Neural progenitor cell (in vitro differentiated cells): ENCODE measurements at regions not wholly inside any gene's neighbourhood (a gene's known extent, or its start where the extent isn't known, plus 50 kb on each side); places are given as distances from the start of the nearest gene placed in this dataset.
A peak's percentile ranks its signal among the peaks of the same experiment; 100 is the strongest.
"Not testable (repeated sequence)": the region's sequence is repeated elsewhere in the genome, so short reads cannot be mapped to it uniquely, and the experiment has no call there.

Experiments used
- DNase-seq: peaks from one replicate; pipeline ENCODE4 v3.0.0-alpha.2; 2016; ENCODE audit warnings: low spot score
- H2AFZ ChIP-seq: fragments of 200-600 bp; sonication (generic); replicated peaks from 2 replicates; pipeline ENCODE4 v1.6.1; 2016; ENCODE audit warnings: antibody characterized with exemption
- H3F3A ChIP-seq: fragments of 200-600 bp; sonication (generic); 2 replicates; pipeline ENCODE4 v1.6.1; 2016; ENCODE audit warnings: antibody characterized with exemption, low read depth
- H3K27ac ChIP-seq: fragments of 200-600 bp; sonication (generic); 2 replicates; pipeline ENCODE4 v1.5.1; 2016; ENCODE audit warnings: mild to moderate bottlenecking
- H3K27me3 ChIP-seq: fragments of 200-600 bp; sonication (generic); 2 replicates; pipeline ENCODE4 v1.6.1; 2016; ENCODE audit warnings: mild to moderate bottlenecking, moderate library complexity
- H3K36me3 ChIP-seq: fragments of 200-600 bp; sonication (generic); 2 replicates; pipeline ENCODE4 v1.5.1; 2016
- H3K4me1 ChIP-seq: fragments of 200-600 bp; sonication (generic); 2 replicates; pipeline ENCODE4 v1.6.1; 2016; ENCODE audit warnings: mixed run types
- H3K4me2 ChIP-seq: fragments of 200-600 bp; sonication (generic); 2 replicates; pipeline ENCODE4 v1.6.1; 2016
- H3K4me3 ChIP-seq: fragments of 200-600 bp; sonication (generic); 2 replicates; pipeline ENCODE4 v1.5.1; 2016
- H3K79me2 ChIP-seq: fragments of 200-600 bp; sonication (generic); 2 replicates; pipeline ENCODE4 v1.6.1; 2016; ENCODE audit warnings: low read depth
- H3K9ac ChIP-seq: fragments of 200-600 bp; sonication (generic); 2 replicates; pipeline ENCODE4 v1.6.1; 2016
- H3K9me3 ChIP-seq: fragments of 200-600 bp; sonication (generic); 2 replicates; pipeline ENCODE4 v1.5.1; 2016; ENCODE audit warnings: low read depth
- H4K20me1 ChIP-seq: fragments of 200-600 bp; sonication (generic); 2 replicates; pipeline ENCODE4 v1.6.1; 2016; ENCODE audit warnings: low read depth
- H3K27ac Mint-ChIP-seq: 3 replicates; pipeline ENCODE4 v1.8.0; 2021; ENCODE audit warnings: mixed read lengths
- H3K27me3 Mint-ChIP-seq: 2 replicates; pipeline ENCODE4 v1.8.0; 2022; ENCODE audit warnings: low read depth, mild to moderate bottlenecking, inconsistent platforms, moderate library complexity, mixed read lengths; ENCODE audit not compliant: insufficient read depth
- H3K36me3 Mint-ChIP-seq: 3 replicates; pipeline ENCODE4 v1.8.0; 2021; ENCODE audit warnings: mixed read lengths
- H3K4me1 Mint-ChIP-seq: 3 replicates; pipeline ENCODE4 v1.8.0; 2021; ENCODE audit warnings: mixed read lengths
- H3K4me3 Mint-ChIP-seq: 3 replicates; pipeline ENCODE4 v1.8.0; 2021; ENCODE audit warnings: mild to moderate bottlenecking, moderate library complexity, mixed read lengths
- H3K9me3 Mint-ChIP-seq: 3 replicates; pipeline ENCODE4 v1.8.0; 2020; ENCODE audit warnings: mixed read lengths
- EZH2 ChIP-seq: fragments of 200-600 bp; sonication (generic); IDR thresholded peaks from 2 replicates; pipeline ENCODE4 v1.6.1; 2017; ENCODE audit warnings: antibody characterized with exemption, mild to moderate bottlenecking, moderate library complexity
- EZH2phosphoT487 ChIP-seq: fragments of 200-600 bp; sonication (generic); IDR thresholded peaks from 2 replicates; pipeline ENCODE4 v1.6.1; 2017; ENCODE audit warnings: antibody characterized with exemption
- TF ChIP-seq, protein P1 (sequence below): fragments of 200-600 bp; sonication (generic); IDR thresholded peaks from 2 replicates; pipeline ENCODE4 v1.5.1; 2017; ENCODE audit warnings: antibody characterized with exemption, mild to moderate bottlenecking

DNA sequence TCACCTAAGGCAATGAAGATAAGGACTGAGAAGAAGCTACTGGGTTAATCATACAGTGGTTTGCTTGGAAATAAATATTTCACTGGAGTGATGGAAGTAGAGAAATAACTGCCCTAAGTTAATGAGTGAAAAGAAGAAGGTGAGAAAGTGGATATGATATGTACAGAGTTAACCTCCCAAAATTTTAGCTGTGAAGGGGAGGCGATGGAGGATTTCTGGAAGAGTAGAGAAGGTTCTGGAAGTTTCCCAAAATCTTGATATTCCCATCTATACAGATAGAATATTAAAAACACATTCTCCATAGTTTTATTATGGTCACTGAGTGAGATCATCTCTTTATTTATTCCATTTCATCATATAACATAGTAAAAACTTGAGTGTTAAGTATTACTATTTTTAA is 296.6 kb upstream of the RGPD4 start:
- TF ChIP-seq, protein P1, sequence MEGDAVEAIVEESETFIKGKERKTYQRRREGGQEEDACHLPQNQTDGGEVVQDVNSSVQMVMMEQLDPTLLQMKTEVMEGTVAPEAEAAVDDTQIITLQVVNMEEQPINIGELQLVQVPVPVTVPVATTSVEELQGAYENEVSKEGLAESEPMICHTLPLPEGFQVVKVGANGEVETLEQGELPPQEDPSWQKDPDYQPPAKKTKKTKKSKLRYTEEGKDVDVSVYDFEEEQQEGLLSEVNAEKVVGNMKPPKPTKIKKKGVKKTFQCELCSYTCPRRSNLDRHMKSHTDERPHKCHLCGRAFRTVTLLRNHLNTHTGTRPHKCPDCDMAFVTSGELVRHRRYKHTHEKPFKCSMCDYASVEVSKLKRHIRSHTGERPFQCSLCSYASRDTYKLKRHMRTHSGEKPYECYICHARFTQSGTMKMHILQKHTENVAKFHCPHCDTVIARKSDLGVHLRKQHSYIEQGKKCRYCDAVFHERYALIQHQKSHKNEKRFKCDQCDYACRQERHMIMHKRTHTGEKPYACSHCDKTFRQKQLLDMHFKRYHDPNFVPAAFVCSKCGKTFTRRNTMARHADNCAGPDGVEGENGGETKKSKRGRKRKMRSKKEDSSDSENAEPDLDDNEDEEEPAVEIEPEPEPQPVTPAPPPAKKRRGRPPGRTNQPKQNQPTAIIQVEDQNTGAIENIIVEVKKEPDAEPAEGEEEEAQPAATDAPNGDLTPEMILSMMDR, result no peak
- no peak for TF ChIP-seq EZH2
- no peak for TF ChIP-seq EZH2phosphoT487
- Histone ChIP-seq H3K79me2 (no peaks in the 10 kb centered on the region), H3K4me2 (no peak overlapping the region), H3K27me3 (no peaks in the 10 kb centered on the region), H3K9ac (no peak overlapping the region), H4K20me1 (no peaks in the 10 kb centered on the region), H3K9me3 (peaks cover 3% of the 10 kb centered on the region), H3K4me3 (no peak overlapping the region), H3K27ac (no peak overlapping the region), H3F3A (no peaks in the 10 kb centered on the region), H2AFZ (peak overlapping the region; percentile 15), H3K4me1 (no peaks in the 10 kb centered on the region), H3K36me3 (peaks cover 4% of the 10 kb centered on the region)
- Mint-ChIP-seq H3K27ac (no peak overlapping the region), H3K27me3 (no peaks in the 10 kb centered on the region), H3K36me3 (no peaks in the 10 kb centered on the region), H3K4me1 (peaks cover 7% of the 10 kb centered on the region), H3K9me3 (peaks cover 11% of the 10 kb centered on the region), H3K4me3 (no peak overlapping the region)
- no peak for DNase-seq

DNA sequence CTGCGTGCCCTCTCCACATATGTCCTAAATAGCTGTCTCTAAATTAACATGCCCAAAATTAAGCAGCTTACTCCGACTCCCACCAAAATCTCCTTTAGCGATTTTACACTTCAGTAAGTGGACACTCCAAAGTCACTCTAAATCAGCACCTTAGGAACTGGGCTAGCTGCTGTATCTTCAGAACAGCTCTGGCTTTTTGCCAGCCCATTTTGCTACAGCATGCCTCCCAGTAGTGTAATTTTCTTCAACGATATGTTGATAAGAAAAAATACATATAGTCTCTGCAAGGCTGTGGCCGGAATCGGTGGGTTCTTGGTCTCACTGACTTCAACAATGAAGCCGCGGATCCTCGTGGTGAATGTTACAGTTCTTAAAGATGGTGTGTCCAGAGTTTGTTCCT is 291.8 kb upstream of the RGPD4 start:
- Histone ChIP-seq H3F3A (no peaks in the 10 kb centered on the region), H3K4me1 (no peaks in the 10 kb centered on the region), H3K27ac (no peak overlapping the region), H3K79me2 (no peaks in the 10 kb centered on the region), H3K9ac (no peak overlapping the region), H3K36me3 (no peaks in the 10 kb centered on the region), H3K9me3 (no peaks in the 10 kb centered on the region), H3K27me3 (no peaks in the 10 kb centered on the region), H3K4me2 (no peak overlapping the region), H4K20me1 (no peaks in the 10 kb centered on the region), H3K4me3 (no peak overlapping the region), H2AFZ (no peak overlapping the region)
- peaks cover 4% of the 10 kb centered on the region for H3K9me3 Mint-ChIP-seq
- peaks cover 2% of the 10 kb centered on the region for H3K27me3 Mint-ChIP-seq
- no peak overlapping the region for H3K4me3 Mint-ChIP-seq
- DNase-seq, result no peak
- H3K36me3 Mint-ChIP-seq, result no peaks in the 10 kb centered on the region
- no peak overlapping the region for H3K27ac Mint-ChIP-seq
- TF ChIP-seq, protein P1, result no peak
- no peak for TF ChIP-seq EZH2phosphoT487
- no peak for TF ChIP-seq EZH2
- H3K4me1 Mint-ChIP-seq, result no peaks in the 10 kb centered on the region

DNA sequence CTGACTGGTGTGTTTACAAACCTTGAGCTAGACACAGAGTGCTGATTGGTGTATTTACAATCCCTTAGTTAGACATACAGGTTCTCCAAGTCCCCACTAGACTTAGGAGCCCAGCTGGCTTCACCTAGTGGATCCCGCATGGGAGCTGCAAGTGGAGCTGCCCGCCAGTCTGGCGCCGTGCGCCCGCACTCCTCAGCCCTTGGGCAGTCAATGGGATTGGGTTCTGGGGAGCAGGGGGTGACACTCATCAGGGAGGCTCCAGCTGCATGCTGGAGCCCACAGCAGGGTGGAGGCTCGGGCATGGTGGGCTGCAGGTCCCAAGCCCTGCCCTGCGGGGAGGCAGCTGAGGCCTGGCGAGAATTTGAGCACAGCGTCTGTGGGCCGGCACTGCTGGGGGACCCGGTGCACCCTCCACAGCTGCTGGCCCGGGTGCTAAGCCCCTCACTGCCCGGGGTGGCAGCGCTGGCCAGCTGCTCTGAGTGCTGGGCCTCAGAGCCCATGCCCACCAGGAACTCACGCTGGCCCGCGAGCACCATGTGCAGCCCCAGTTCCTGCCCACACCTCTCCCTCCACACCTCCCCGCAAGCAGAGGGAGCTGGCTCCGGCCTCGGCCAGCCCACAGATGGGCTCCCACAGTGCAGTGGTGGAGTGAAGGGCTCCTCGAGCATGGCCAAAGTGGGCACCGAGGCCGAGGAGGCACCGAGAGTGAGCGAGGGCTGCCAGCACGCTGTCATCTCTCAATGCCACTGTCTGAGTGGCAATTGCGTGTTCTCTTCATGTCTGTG is 290.6 kb upstream of the RGPD4 start:
- H2AFZ ChIP-seq, H4K20me1 ChIP-seq, H3K79me2 ChIP-seq, H3K27ac Mint-ChIP-seq, H3F3A ChIP-seq, H3K4me1 Mint-ChIP-seq, H3K27ac ChIP-seq, H3K4me3 Mint-ChIP-seq, H3K36me3 ChIP-seq, H3K4me1 ChIP-seq, DNase-seq, H3K27me3 ChIP-seq, H3K9me3 ChIP-seq, H3K9me3 Mint-ChIP-seq, H3K4me3 ChIP-seq, H3K27me3 Mint-ChIP-seq, H3K9ac ChIP-seq, H3K4me2 ChIP-seq, H3K36me3 Mint-ChIP-seq: not testable (repeated sequence)

DNA sequence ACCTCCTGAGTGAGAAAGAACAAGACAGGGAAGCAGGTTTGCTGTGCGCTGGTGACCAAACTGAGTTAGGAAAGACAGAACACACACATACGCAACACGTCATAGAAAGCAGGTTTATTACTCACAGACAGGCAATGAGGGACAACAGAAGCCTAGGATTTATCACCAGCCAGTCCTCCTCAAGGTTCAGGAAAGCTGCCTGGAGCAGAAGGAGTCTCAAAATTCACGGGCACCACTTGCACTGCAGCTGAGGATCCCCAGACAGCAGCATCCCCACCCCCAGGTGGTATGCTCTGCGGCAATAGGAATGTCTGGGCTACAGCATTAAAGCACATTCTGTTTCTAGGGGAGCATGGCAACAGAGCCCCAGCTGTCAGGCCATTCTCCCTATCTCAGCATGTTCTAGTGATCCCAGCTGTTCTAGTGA is 284.4 kb upstream of the RGPD4 start:
- H3K27me3 Mint-ChIP-seq, result peaks cover 4% of the 10 kb centered on the region
- H3K27me3 ChIP-seq, result no peaks in the 10 kb centered on the region
- peak; percentile 39 for DNase-seq
- no peak overlapping the region for H3K4me3 Mint-ChIP-seq
- no peaks in the 10 kb centered on the region for H3K4me1 ChIP-seq
- no peaks in the 10 kb centered on the region for H3K9me3 ChIP-seq
- H3K79me2 ChIP-seq, result no peaks in the 10 kb centered on the region
- no peaks in the 10 kb centered on the region for H4K20me1 ChIP-seq
- H3K9ac ChIP-seq, result no peak overlapping the region
- H3K4me1 Mint-ChIP-seq, result peaks cover 17% of the 10 kb centered on the region
- H3F3A ChIP-seq, result no peaks in the 10 kb centered on the region
- H3K4me3 ChIP-seq, result no peak overlapping the region
- H3K36me3 ChIP-seq, result no peaks in the 10 kb centered on the region
- peak overlapping the region; percentile 34 for H3K27ac Mint-ChIP-seq
- no peak overlapping the region for H3K27ac ChIP-seq
- H3K9me3 Mint-ChIP-seq, result no peaks in the 10 kb centered on the region
- no peak overlapping the region for H2AFZ ChIP-seq
- TF ChIP-seq, protein P1, result no peak
- TF ChIP-seq EZH2 (no peak), EZH2phosphoT487 (no peak)
- H3K36me3 Mint-ChIP-seq, result no peaks in the 10 kb centered on the region
- no peak overlapping the region for H3K4me2 ChIP-seq
